OCI-LY3 (cell line): ENCODE measurements at regions not wholly inside any gene's neighbourhood (a gene's known extent, or its start where the extent isn't known, plus 50 kb on each side); places are given as distances from the start of the nearest gene placed in this dataset.

Experiments
- H2AFZ ChIP-seq: fragments of 200-600, 300-600 bp; shearing (Covaris generic); 2 replicates; pipeline ENCODE4 v1.6.0; 2014; ENCODE audit warnings: antibody characterized with exemption, low read depth, low read length
- H3K27ac ChIP-seq: fragments of 200-600, 300-600 bp; sonication (generic); 2 replicates; pipeline ENCODE4 v1.5.1; 2014; ENCODE audit warnings: mild to moderate bottlenecking, low read length, moderate library complexity, mixed read lengths
- H3K27me3 ChIP-seq: fragments of 200-600, 300-600 bp; sonication (generic); 2 replicates; pipeline ENCODE4 v1.6.1; 2014; ENCODE audit warnings: low read depth, low read length, mixed read lengths
- H3K36me3 ChIP-seq: fragments of 200-600, 300-600 bp; sonication (generic); replicated peaks from 2 replicates; pipeline ENCODE3; 2014; ENCODE audit warnings: low read depth, low read length, mixed read lengths
- H3K4me1 ChIP-seq: fragments of 300-600, 200-600 bp; sonication (generic); 2 replicates; pipeline ENCODE4 v1.6.1; 2014; ENCODE audit warnings: low read length, mixed read lengths
- H3K4me2 ChIP-seq: fragments of 200-600, 300-600 bp; sonication (generic); 2 replicates; pipeline ENCODE4 v1.6.1; 2014; ENCODE audit warnings: low read length, mixed read lengths
- H3K4me3 ChIP-seq: fragments of 300-600, 200-600 bp; sonication (generic); 2 replicates; pipeline ENCODE4 v1.5.1; 2014; ENCODE audit warnings: antibody characterized with exemption, mild to moderate bottlenecking, low read length, moderate library complexity
- H3K79me2 ChIP-seq: fragments of 300-600, 200-600 bp; shearing (Covaris generic); 2 replicates; pipeline ENCODE4 v1.6.1; 2014; ENCODE audit warnings: mild to moderate bottlenecking, low read length, mixed read lengths
- H3K9ac ChIP-seq: fragments of 300-600, 200-600 bp; shearing (Covaris generic); 2 replicates; pipeline ENCODE4 v1.6.0; 2014; ENCODE audit warnings: mild to moderate bottlenecking, low read length, moderate library complexity
- H3K9me3 ChIP-seq: fragments of 200-600, 300-600 bp; shearing (Covaris generic); 2 replicates; pipeline ENCODE4 v1.6.1; 2014; ENCODE audit warnings: low read length, mixed read lengths; ENCODE audit not compliant: insufficient read depth
- H4K20me1 ChIP-seq: fragments of 200-600, 300-600 bp; sonication (generic); 2 replicates; pipeline ENCODE4 v1.6.1; 2016; ENCODE audit warnings: low read length, mixed read lengths; ENCODE audit not compliant: insufficient read depth
- CTCF ChIP-seq: fragments of 200-600, 300-600 bp; sonication (generic); IDR thresholded peaks from 2 replicates; pipeline ENCODE4 v1.5.1; 2014; ENCODE audit warnings: antibody characterized with exemption, low read length, low read depth
- EZH2phosphoT487 ChIP-seq: fragments of 200-600 bp; shearing (Covaris generic); IDR thresholded peaks from 2 replicates; pipeline ENCODE4 v1.6.1; 2018; ENCODE audit warnings: antibody characterized with exemption, mixed run types, low read depth

GRCh38 chr2:236988216-236988615 is 97.5 kb upstream of the COPS8 start:
- H3K79me2 ChIP-seq = no peaks in the 10 kb centered on the region
- H3K4me2 ChIP-seq = no peak overlapping the region
- no peaks in the 10 kb centered on the region for H3K36me3 ChIP-seq
- no peaks in the 10 kb centered on the region for H3K9me3 ChIP-seq
- TF ChIP-seq EZH2phosphoT487 (no peak), CTCF (no peak)
- H3K27ac ChIP-seq = no peak overlapping the region
- 0 out of 2 replicates have a peak, but pooled peaks cover 7% of the 10 kb centered on the region for H3K27me3 ChIP-seq
- H3K4me1 ChIP-seq = no peaks in the 10 kb centered on the region
- no peak overlapping the region for H3K4me3 ChIP-seq
- H2AFZ ChIP-seq = no peak overlapping the region
- no peak overlapping the region for H3K9ac ChIP-seq
- no peaks in the 10 kb centered on the region for H4K20me1 ChIP-seq

GRCh38 chr2:236988690-236989624 is 96.7 kb upstream of the COPS8 start:
- Histone ChIP-seq H3K9ac (no peak overlapping the region), H3K4me1 (no peaks in the 10 kb centered on the region), H3K27ac (no peak overlapping the region), H3K4me3 (no peak overlapping the region), H4K20me1 (no peaks in the 10 kb centered on the region), H2AFZ (no peak overlapping the region), H3K4me2 (no peak overlapping the region), H3K36me3 (no peaks in the 10 kb centered on the region), H3K27me3 (0 out of 2 replicates have a peak, but pooled peaks cover 7% of the 10 kb centered on the region), H3K79me2 (no peaks in the 10 kb centered on the region), H3K9me3 (no peaks in the 10 kb centered on the region)
- TF ChIP-seq EZH2phosphoT487 = no peak
- no peak for TF ChIP-seq CTCF

- H3K4me3 ChIP-seq = no peak overlapping the region
Measured at GRCh38 chr2:236990552-236990951, 95.1 kb upstream of the COPS8 start.

More at GRCh38 chr2:236990552-236990951, 95.1 kb upstream of the COPS8 start:
- Histone ChIP-seq H3K27ac (no peak overlapping the region), H4K20me1 (no peaks in the 10 kb centered on the region), H3K27me3 (0 out of 2 replicates have a peak, but pooled peaks cover 7% of the 10 kb centered on the region), H3K9me3 (no peaks in the 10 kb centered on the region), H3K36me3 (no peaks in the 10 kb centered on the region), H3K4me2 (no peak overlapping the region), H3K9ac (no peak overlapping the region), H3K4me1 (no peaks in the 10 kb centered on the region), H2AFZ (no peak overlapping the region), H3K79me2 (no peaks in the 10 kb centered on the region)
- TF ChIP-seq EZH2phosphoT487 (no peak), CTCF (no peak)
